ENCODE measurements at regions not wholly inside any gene's neighbourhood (a gene's known extent, or its start where the extent isn't known, plus 50 kb on each side); places are given as distances from the start of the nearest gene placed in this dataset.
A peak's percentile ranks its signal among the peaks of the same experiment; 100 is the strongest.

GRCh38 chr17:55870044-55870443 is 119.2 kb downstream of the PCTP start:
- Histone ChIP-seq H3K4me1 (no peaks in the 10 kb centered on the region), H3K9me3 (peaks cover 0 to 4% of the 10 kb centered on the region in 2 donors), H3K27ac (no peak overlapping the region), H3K27me3 (no peaks in the 10 kb centered on the region), H3K4me3 (no peak overlapping the region), H3K36me3 (no peaks in the 10 kb centered on the region)
- no peak for TF ChIP-seq POLR2A (IDR thresholded peaks at IDR 0.05)
- TF ChIP-seq, protein P1, sequence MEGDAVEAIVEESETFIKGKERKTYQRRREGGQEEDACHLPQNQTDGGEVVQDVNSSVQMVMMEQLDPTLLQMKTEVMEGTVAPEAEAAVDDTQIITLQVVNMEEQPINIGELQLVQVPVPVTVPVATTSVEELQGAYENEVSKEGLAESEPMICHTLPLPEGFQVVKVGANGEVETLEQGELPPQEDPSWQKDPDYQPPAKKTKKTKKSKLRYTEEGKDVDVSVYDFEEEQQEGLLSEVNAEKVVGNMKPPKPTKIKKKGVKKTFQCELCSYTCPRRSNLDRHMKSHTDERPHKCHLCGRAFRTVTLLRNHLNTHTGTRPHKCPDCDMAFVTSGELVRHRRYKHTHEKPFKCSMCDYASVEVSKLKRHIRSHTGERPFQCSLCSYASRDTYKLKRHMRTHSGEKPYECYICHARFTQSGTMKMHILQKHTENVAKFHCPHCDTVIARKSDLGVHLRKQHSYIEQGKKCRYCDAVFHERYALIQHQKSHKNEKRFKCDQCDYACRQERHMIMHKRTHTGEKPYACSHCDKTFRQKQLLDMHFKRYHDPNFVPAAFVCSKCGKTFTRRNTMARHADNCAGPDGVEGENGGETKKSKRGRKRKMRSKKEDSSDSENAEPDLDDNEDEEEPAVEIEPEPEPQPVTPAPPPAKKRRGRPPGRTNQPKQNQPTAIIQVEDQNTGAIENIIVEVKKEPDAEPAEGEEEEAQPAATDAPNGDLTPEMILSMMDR (IDR thresholded peaks at IDR 0.05): no peak
- TF ChIP-seq POLR2AphosphoS5 (IDR thresholded peaks at IDR 0.05): no peak
- no peak for DNase-seq (ENCODE audit: low spot score in 2 of 2)
- intact Hi-C loops (cut with DNase I; ENCODE audit: low total_unique reads): no loop called here

GRCh38 chr17:55872374-55872773 is 121.5 kb downstream of the PCTP start:
- intact Hi-C loops (cut with DNase I; ENCODE audit: low total_unique reads): no loop called here
- H3K4me1 ChIP-seq: no peaks in the 10 kb centered on the region
- H3K4me3 ChIP-seq: no peak overlapping the region
- DNase-seq (ENCODE audit: low spot score in 2 of 2): no peak
- TF ChIP-seq, protein P1 (IDR thresholded peaks at IDR 0.05): no peak
- TF ChIP-seq POLR2AphosphoS5 (IDR thresholded peaks at IDR 0.05) (no peak), POLR2A (IDR thresholded peaks at IDR 0.05) (no peak)
- H3K9me3 ChIP-seq: no peaks in the 10 kb centered on the region
- H3K27ac ChIP-seq: no peak overlapping the region
- no peaks in the 10 kb centered on the region for H3K36me3 ChIP-seq
- no peaks in the 10 kb centered on the region for H3K27me3 ChIP-seq

DNA sequence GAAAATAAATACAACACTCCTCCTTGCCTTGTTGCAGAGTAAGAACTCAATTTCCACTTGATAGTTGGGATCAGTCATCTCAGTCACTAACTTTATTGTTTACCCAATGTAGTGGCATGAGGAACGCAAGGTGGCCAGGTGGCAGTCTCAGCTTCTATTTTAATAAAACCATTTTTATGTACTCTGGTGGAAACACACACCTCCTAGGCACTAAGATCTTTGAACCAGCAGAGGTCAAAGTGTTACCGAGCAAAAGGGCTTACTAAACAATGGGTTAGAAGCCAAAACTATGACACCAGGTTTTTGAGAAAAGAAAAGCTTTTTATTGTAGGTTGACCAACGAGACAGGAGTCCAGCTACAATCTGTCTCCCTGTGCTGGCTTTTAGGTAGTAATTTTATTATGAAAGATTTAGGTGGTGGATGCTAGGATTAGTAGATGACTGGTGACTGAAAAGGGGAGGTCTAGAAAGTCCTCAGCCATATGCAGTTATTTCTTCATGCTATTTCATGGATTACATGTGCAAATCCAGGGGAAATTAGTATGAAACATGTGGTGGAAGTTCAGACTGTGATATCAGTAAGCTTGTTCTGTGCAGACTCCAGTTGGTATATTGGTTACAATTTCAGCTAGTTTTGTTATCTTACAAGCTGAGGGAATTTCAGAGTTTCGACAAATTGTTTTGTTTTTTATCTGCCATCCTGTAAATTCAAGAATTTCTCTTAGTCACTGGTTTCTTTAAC is 122.3 kb downstream of the PCTP start:
- no peaks in the 10 kb centered on the region for H3K27me3 ChIP-seq

GRCh38 chr17:55883149-55883548 is 132.3 kb downstream of the PCTP start:
- TF ChIP-seq POLR2AphosphoS5 (IDR thresholded peaks at IDR 0.05) (no peak), POLR2A (IDR thresholded peaks at IDR 0.05) (no peak)
- TF ChIP-seq, protein P1 (IDR thresholded peaks at IDR 0.05): no peak
- Histone ChIP-seq H3K4me1 (no peaks in the 10 kb centered on the region), H3K27me3 (no peaks in the 10 kb centered on the region), H3K27ac (no peak overlapping the region), H3K9me3 (peaks cover 0 to 4% of the 10 kb centered on the region in 2 donors), H3K4me3 (peak overlapping the region in 1 of 3 donors; percentile 12), H3K36me3 (no peaks in the 10 kb centered on the region)
- intact Hi-C loops (cut with DNase I; ENCODE audit: low total_unique reads): no loop called here
- no peak for DNase-seq (ENCODE audit: low spot score in 2 of 2)

More for the DNA sequence above, 122.3 kb downstream of the PCTP start:
- no peak overlapping the region for H3K27ac ChIP-seq
- TF ChIP-seq POLR2A (IDR thresholded peaks at IDR 0.05) (no peak), POLR2AphosphoS5 (IDR thresholded peaks at IDR 0.05) (no peak)
- TF ChIP-seq, protein P1 (IDR thresholded peaks at IDR 0.05): no peak
- no peak overlapping the region for H3K4me3 ChIP-seq
- no peak for DNase-seq (ENCODE audit: low spot score in 2 of 2)
- no peaks in the 10 kb centered on the region for H3K9me3 ChIP-seq
- no peaks in the 10 kb centered on the region for H3K36me3 ChIP-seq
- intact Hi-C loops (cut with DNase I; ENCODE audit: low total_unique reads): no loop called here
- no peaks in the 10 kb centered on the region for H3K4me1 ChIP-seq

DNA sequence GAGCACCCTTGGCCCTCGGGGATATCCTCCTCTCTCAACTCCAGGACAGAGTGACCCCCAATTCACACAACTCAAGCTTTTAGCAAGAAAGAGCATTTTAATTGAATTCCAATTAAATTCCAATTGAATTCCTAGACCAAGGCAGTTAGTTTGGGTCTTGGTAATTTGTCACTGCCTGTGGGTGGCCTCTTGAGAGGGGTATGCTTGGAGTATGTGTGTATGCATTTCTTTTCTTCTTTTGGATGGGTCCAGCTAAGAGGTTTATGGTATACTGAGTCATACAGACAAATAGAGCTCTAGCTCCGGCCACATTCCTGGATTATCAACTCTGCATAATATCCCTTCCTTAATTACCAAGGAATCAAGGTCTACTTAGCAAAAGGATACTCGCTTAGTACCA is 136.7 kb downstream of the PCTP start:
- Histone ChIP-seq H3K27ac (no peak overlapping the region), H3K4me3 (no peak overlapping the region), H3K4me1 (no peaks in the 10 kb centered on the region), H3K36me3 (no peaks in the 10 kb centered on the region), H3K27me3 (no peaks in the 10 kb centered on the region), H3K9me3 (peaks cover 0 to 4% of the 10 kb centered on the region in 2 donors)
- intact Hi-C loops (cut with DNase I; ENCODE audit: low total_unique reads): no loop called here
- no peak for DNase-seq (ENCODE audit: low spot score in 2 of 2)
- TF ChIP-seq POLR2A (IDR thresholded peaks at IDR 0.05) (no peak), POLR2AphosphoS5 (IDR thresholded peaks at IDR 0.05) (no peak)
- TF ChIP-seq, protein P1 (IDR thresholded peaks at IDR 0.05): no peak

All from breast epithelium (tissue), 4 donors.